SK-N-SH (cell line): ENCODE measurements at regions not wholly inside any gene's neighbourhood (a gene's known extent, or its start where the extent isn't known, plus 50 kb on each side); places are given as distances from the start of the nearest gene placed in this dataset.

Source experiments
- CTCF ChIP-seq: fragments of 200-600 bp; sonication (generic); IDR thresholded peaks from 2 replicates; pipeline ENCODE4 v1.6.1; 2017; ENCODE audit warnings: antibody characterized with exemption, mild to moderate bottlenecking, moderate library complexity
- ELF1 ChIP-seq: IDR thresholded peaks from 2 replicates; pipeline ENCODE4 v1.4.0; 2012
- EP300 ChIP-seq, 2 experiments: IDR thresholded peaks; 2 replicates each; pipeline versions ENCODE4 v1.4.0 to v1.6.1; 2012; ENCODE audit warnings: borderline replicate concordance in 1 of 2, low read depth in 1 of 2, low read length in 1 of 2
- GABPA ChIP-seq: IDR thresholded peaks from 2 replicates; pipeline ENCODE4 v1.4.0; 2012; ENCODE audit warnings: low read depth, mild to moderate bottlenecking
- JUND ChIP-seq: IDR thresholded peaks from 2 replicates; pipeline ENCODE4 v1.4.0; 2012
- MAX ChIP-seq: IDR thresholded peaks from 2 replicates; pipeline ENCODE4 v1.4.0; 2012; ENCODE audit warnings: low read depth
- MXI1 ChIP-seq: IDR thresholded peaks from 2 replicates; pipeline ENCODE4 v1.6.1; 2012; ENCODE audit warnings: mild to moderate bottlenecking, low read depth, low read length, improper control_type of control experiment
- POLR2AphosphoS5 ChIP-seq: IDR thresholded peaks from 2 replicates; pipeline ENCODE4 v1.6.1; 2012; ENCODE audit warnings: low read depth, low read length
- RAD21 ChIP-seq: IDR thresholded peaks from 2 replicates; pipeline ENCODE4 v1.6.1; 2012; ENCODE audit warnings: mild to moderate bottlenecking, low read length
- RCOR1 ChIP-seq: fragments of 150-350 bp; IDR thresholded peaks from 2 replicates; pipeline ENCODE4 v1.6.1; 2017; ENCODE audit warnings: antibody characterized with exemption, low read length
- USF2 ChIP-seq: fragments of 150-350 bp; IDR thresholded peaks from 2 replicates; pipeline ENCODE4 v1.6.1; 2017; ENCODE audit warnings: antibody characterized with exemption, low read length, low read depth, borderline replicate concordance
- YY1 ChIP-seq: IDR thresholded peaks from 2 replicates; pipeline ENCODE4 v1.4.0; 2012; ENCODE audit warnings: low read depth, mild to moderate bottlenecking

- TF ChIP-seq JUND (no peak), YY1 (no peak), POLR2AphosphoS5 (no peak), CTCF (no peak), RAD21 (no peak), MXI1 (no peak), RCOR1 (no peak), EP300 (IDR thresholded peaks at IDR 0.05; ENCODE audit: borderline replicate concordance in 1 of 2, low read depth in 1 of 2, low read length in 1 of 2) (no peak), MAX (no peak), ELF1 (no peak), USF2 (no peak), GABPA (no peak)
Measured at GRCh38 chr5:74324556-74324955, 316.0 kb downstream of the ENC1 start.
